H1 (cell line): ENCODE measurements at regions not wholly inside any gene's neighbourhood (a gene's known extent, or its start where the extent isn't known, plus 50 kb on each side); places are given as distances from the start of the nearest gene placed in this dataset.

Experiments used
- CHD1 ChIP-seq: IDR thresholded peaks from 2 replicates; pipeline ENCODE4 v1.6.1; 2012; ENCODE audit warnings: low read depth, low read length, improper control_type of control experiment
- CHD7 ChIP-seq: fragments of 300-600 bp; sonication (generic); IDR thresholded peaks from 2 replicates; pipeline ENCODE4 v1.7.1; 2012; ENCODE audit warnings: low read length, moderate library complexity, mild to moderate bottlenecking, inconsistent platforms; ENCODE audit not compliant: insufficient replicate concordance
- EP300 ChIP-seq, 2 experiments: IDR thresholded peaks; 1 replicate in 1 of 2; 2 replicates in 1 of 2; pipeline ENCODE4 v1.6.1; 2011 to 2012; ENCODE audit warnings: low read depth in 2 of 2, low read length in 2 of 2, mild to moderate bottlenecking in 2 of 2, borderline replicate concordance in 1 of 2, inconsistent platforms in 1 of 2, moderate library complexity in 1 of 2
- JUND ChIP-seq: IDR thresholded peaks from 2 replicates; pipeline ENCODE4 v1.6.1; 2011; ENCODE audit warnings: mild to moderate bottlenecking, improper control_type of control experiment, low read length
- NANOG ChIP-seq: IDR thresholded peaks from 2 replicates; pipeline ENCODE4 v1.6.1; 2011; ENCODE audit warnings: low read length, low read depth, mild to moderate bottlenecking, inconsistent platforms; ENCODE audit not compliant: insufficient read depth, poor library complexity, severe bottlenecking
- RFX5 ChIP-seq: IDR thresholded peaks from 2 replicates; pipeline ENCODE4 v1.6.1; 2011; ENCODE audit warnings: low read depth, low read length, improper control_type of control experiment, borderline replicate concordance
- RNF2 ChIP-seq: fragments of 200-900, 300-1000 bp; sonication (generic); IDR thresholded peaks from 2 replicates; pipeline ENCODE4 v1.7.1; 2016; ENCODE audit warnings: borderline replicate concordance, low read depth, mild to moderate bottlenecking, antibody characterized with exemption, low read length; ENCODE audit not compliant: poor library complexity, severe bottlenecking; ENCODE audit errors: missing control alignments
- RXRA ChIP-seq: IDR thresholded peaks from 2 replicates; pipeline ENCODE4 v1.6.1; 2011; ENCODE audit warnings: low read depth, mild to moderate bottlenecking, low read length, moderate library complexity; ENCODE audit not compliant: insufficient read depth
- SAP30 ChIP-seq: fragments of 300-600 bp; sonication (generic); IDR thresholded peaks from 2 replicates; pipeline ENCODE4 v1.7.1; 2012; ENCODE audit warnings: low read length, moderate library complexity, mild to moderate bottlenecking, inconsistent platforms; ENCODE audit not compliant: insufficient read depth, insufficient replicate concordance
- SIN3A ChIP-seq, 2 experiments: IDR thresholded peaks in 1 of 2; conservative IDR thresholded peaks in 1 of 2; 2 replicates each; pipeline ENCODE4 v1.6.1; 2011 to 2012; ENCODE audit warnings: low read length in 2 of 2, improper control_type of control experiment in 1 of 2, low read depth in 1 of 2, mild to moderate bottlenecking in 1 of 2
- TAF1 ChIP-seq: IDR thresholded peaks from 2 replicates; pipeline ENCODE4 v1.6.1; 2011; ENCODE audit warnings: mild to moderate bottlenecking, low read depth, low read length

GRCh38 chr2:8559805-8560204 is 122.1 kb upstream of the ID2 start (continued):
- TF ChIP-seq CHD7: no peak
- TF ChIP-seq CHD1: no peak
- TF ChIP-seq EP300 (IDR thresholded peaks at IDR 0.05; ENCODE audit: borderline replicate concordance in 1 of 2, low read depth in 2 of 2, low read length in 2 of 2): no peak
- TF ChIP-seq SAP30: no peak
- TF ChIP-seq RFX5: no peak
- TF ChIP-seq RXRA: no peak
- TF ChIP-seq TAF1: no peak
- no peak for TF ChIP-seq JUND
- TF ChIP-seq NANOG: no peak
- no peak for TF ChIP-seq RNF2
- no peak for TF ChIP-seq SIN3A (conservative IDR thresholded peaks at IDR 0.05 in 1 of 2, IDR thresholded peaks at IDR 0.05 in 1 of 2; ENCODE audit: low read depth in 1 of 2, low read length in 2 of 2)
